Fibroblast of the aortic adventitia (primary cell): ENCODE measurements at regions not wholly inside any gene's neighbourhood (a gene's known extent, or its start where the extent isn't known, plus 50 kb on each side); places are given as distances from the start of the nearest gene placed in this dataset.
"Not testable (repeated sequence)": the region's sequence is repeated elsewhere in the genome, so short reads cannot be mapped to it uniquely, and the experiment has no call there.

Experiments used
- DNase-seq: peaks from one replicate; pipeline ENCODE4 v3.0.0-alpha.2; 2010; ENCODE audit warnings: low read depth
- H3K4me3 ChIP-seq: 2 replicates; pipeline ENCODE4 v1.5.1; 2011; ENCODE audit warnings: low read depth, mild to moderate bottlenecking, control low read depth, low read length, moderate library complexity
- TF ChIP-seq, protein P1 (sequence below): IDR thresholded peaks from 2 replicates; pipeline ENCODE4 v1.5.1; 2011; ENCODE audit warnings: mild to moderate bottlenecking, low read length, control low read depth, inconsistent platforms; ENCODE audit not compliant: insufficient read depth

DNA sequence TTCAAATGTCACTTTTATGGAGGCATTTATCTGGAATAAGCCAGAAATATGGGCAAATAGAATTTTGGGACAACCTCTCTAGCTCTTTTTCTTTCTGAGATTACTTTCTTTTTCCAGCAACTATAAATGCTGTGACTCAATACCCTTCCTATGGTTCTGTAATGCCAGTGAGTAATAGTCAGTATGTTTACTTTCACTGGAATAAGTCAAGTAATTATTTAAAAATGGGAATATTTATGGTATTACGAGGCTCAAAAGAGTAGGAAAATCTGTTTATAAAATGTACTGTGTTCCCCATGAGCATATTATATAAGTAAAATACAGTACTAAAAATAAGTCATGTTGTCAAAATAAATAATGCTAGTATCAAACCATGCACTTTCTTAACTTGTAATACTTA lies 750.5 kb downstream of the LUZP2 start:
- DNase-seq, result no peak
- H3K4me3 ChIP-seq, result no peak overlapping the region
- TF ChIP-seq, protein P1, sequence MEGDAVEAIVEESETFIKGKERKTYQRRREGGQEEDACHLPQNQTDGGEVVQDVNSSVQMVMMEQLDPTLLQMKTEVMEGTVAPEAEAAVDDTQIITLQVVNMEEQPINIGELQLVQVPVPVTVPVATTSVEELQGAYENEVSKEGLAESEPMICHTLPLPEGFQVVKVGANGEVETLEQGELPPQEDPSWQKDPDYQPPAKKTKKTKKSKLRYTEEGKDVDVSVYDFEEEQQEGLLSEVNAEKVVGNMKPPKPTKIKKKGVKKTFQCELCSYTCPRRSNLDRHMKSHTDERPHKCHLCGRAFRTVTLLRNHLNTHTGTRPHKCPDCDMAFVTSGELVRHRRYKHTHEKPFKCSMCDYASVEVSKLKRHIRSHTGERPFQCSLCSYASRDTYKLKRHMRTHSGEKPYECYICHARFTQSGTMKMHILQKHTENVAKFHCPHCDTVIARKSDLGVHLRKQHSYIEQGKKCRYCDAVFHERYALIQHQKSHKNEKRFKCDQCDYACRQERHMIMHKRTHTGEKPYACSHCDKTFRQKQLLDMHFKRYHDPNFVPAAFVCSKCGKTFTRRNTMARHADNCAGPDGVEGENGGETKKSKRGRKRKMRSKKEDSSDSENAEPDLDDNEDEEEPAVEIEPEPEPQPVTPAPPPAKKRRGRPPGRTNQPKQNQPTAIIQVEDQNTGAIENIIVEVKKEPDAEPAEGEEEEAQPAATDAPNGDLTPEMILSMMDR, result no peak

DNA sequence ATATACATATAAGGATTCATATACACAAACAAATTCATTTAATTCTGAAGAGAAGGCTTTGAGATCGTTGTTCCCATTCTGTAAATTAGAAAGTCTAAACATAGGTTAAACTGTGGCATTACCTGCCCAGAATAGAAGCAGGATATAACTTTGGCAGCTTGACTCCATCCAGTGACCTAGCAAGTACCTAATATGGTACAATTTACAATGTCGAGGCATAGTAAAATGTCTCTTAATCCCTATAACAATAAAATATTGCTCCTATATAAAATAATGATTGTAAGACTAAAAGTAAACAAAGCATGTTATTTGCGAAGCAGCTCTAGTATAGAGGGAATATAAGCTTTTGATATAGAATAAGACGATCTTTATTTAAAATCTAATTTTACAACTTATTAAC lies 756.0 kb downstream of the LUZP2 start:
- TF ChIP-seq, protein P1, result no peak
- no peak for DNase-seq
- no peak overlapping the region for H3K4me3 ChIP-seq

DNA sequence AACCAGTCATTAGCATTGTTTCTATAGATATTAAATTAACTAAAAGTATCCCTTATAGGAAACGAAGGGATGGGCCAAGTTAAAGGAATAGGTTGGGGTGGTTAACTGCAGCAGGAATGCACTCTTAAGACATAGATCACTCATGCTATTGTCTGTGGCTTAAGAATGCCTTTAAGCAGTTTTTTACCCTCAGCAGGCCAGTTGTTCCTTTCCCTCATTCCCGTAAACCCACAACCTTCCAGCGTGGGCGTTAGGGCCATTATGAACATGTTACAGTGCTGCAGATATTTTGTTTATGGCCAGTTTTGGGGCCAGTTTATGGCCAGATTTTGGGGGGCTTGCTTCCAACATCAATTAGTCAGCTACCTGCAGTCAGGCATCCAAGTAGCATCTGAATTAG lies 767.0 kb downstream of the LUZP2 start:
- not testable (repeated sequence) for H3K4me3 ChIP-seq, DNase-seq

DNA sequence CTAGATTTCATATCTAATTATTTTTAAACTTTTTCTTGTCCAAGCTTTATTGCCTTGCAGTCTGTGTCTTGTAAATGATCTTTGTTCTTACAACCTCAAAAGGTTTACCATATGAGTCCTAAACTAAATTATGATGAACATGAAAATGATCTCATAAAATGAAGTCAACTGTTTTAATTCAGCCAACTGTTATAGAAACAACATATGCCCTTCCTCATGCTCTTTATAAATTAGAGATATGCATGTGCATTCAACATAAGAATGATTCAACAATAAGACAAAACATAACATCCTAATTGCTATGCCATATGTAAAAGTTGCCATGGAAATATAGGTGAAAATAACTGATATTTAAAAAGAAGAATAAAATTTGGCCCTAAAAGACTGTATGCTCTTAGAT lies 774.4 kb downstream of the LUZP2 start:
- TF ChIP-seq, protein P1, result no peak
- DNase-seq, result no peak
- no peak overlapping the region for H3K4me3 ChIP-seq

DNA sequence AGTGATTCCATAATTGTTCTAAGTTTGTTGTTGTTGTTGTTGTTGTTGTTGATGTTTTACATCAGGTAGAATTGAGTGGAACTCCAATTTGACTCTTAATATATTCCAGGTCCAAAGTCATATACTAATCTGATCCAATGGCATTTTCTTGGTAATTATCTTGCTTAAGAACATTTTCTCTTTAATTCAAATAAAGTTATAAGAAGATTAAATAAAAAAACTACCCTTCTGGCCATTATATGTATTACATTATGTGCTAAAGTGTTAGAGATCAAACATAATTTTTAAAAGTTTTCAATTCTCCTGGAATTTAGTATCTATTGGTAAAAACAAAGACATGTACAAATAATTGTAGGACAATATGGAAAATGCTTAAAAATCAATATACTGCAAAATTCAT lies 775.4 kb downstream of the LUZP2 start:
- no peak overlapping the region for H3K4me3 ChIP-seq
- TF ChIP-seq, protein P1, result no peak
- DNase-seq, result no peak

DNA sequence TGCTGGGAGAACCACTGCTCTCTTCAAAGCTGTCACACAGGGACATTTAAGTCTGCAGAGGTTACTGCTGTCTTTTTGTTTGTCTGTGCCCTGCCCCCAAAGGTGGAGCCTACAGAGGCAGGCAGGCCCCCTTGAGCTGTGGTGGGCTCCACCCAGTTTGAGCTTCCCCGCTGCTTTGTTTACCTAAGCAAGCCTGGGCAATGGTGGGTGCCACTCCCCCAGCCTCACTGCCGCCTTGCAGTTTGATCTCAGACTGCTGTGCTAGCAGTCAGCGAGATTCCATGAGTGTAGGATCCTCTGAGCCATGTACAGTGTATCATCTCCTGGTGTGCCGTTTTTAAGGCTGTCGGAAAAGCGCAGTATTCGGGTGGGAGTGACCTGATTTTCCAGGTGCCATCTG lies 784.0 kb downstream of the LUZP2 start:
- not testable (repeated sequence) for DNase-seq, H3K4me3 ChIP-seq

DNA sequence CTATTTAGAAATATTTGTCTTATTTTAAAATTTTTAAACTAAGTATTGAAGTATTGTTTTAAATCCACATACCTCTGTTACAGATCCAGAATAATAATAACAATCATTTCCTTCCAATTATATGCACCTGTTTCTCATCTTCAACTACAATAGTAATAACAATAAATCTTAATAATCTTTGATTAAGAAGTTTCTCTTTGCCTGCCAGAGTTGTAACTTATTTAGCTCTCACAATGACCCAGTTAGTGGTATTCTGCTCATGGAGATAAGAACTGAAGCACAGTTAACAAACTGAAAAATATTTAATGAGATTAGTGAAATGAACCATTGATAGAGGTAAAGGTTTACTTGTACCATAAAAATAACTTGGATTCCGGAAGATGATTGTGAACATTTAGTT lies 796.3 kb downstream of the LUZP2 start:
- H3K4me3 ChIP-seq, result no peak overlapping the region
- TF ChIP-seq, protein P1, result no peak
- DNase-seq, result no peak

DNA sequence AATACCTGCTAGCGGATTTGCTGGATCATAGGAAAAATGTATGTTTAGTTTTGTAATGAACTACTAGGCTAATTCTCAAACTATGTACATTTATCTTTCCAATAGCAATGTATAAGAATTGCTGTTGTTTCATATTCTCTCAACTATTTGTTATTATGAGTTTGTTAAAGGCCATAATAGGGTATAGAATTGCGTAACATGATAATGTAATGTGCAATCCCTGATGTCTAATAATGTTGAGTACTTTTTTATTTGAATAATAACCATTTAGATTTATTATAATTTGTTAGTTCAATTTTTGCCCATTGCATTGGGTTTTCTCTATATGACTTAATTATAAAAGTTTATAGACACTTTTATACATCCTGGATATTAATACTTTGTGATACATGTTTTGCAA lies 801.6 kb downstream of the LUZP2 start:
- DNase-seq, result no peak
- no peak overlapping the region for H3K4me3 ChIP-seq
- TF ChIP-seq, protein P1, result no peak
